GM19240 (cell line): ENCODE measurements at regions not wholly inside any gene's neighbourhood (a gene's known extent, or its start where the extent isn't known, plus 50 kb on each side); places are given as distances from the start of the nearest gene placed in this dataset.

Experiments used
- DNase-seq: peaks from one replicate; pipeline ENCODE4 v3.0.0; 2011; ENCODE audit warnings: low spot score; ENCODE audit not compliant: insufficient read length

DNA sequence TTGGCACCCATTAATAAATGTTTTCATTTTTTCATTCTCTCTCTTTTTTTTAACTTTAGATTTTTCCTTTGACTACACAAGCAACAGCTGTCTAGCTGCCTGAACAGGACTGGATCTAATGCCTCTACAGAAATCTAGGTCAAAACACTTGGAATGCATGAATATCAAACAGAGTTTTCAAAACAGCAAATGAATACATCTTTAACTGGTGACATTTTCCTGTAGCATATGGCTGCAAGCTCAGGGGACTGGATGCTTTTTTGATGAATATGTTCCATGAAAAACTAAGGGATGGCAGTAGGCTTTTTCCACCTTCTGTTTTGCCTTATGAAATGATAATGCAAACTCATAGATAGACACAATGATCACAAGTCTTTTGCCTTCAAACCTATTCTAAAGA is 661.7 kb downstream of the MCTP2 start:
- no peak for DNase-seq

DNA sequence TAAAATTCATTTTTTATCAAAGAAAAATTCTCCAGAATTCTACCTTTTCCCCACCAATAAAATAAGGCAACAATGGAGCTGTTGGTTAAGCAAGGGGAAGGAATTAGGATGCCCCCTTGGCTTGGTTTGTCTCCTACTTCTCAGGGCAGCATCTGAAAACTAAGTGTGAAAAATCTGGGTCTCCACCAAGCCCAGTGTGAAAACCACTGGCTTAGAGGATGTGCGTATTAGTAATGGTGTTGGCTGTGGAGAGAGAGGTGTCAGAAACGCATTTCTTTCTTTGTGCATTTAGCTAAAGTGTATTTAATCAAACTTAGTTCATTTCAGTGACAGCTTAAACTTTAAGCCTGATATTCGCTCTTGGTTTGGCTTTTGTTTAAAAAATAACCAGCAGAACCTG is 662.7 kb downstream of the MCTP2 start:
- no peak for DNase-seq

DNA sequence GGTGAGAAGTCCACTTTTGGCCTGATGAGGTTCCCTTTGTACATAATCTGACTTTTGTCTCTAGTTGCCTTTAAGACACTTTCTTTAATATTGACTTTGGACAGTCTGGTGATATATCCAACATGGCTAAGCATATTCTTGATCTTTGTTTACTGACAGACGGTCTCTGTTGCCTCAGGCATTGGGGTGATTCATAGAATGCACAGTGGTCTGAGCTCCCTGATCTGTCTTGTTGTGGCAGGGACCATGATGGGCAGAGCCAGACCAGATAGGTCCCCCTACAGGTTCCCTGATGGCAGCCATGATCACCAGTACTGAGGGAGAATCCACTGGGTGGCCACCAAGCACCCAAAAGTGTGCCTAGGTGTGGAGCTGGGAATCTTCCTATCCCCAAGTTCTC is 678.1 kb downstream of the MCTP2 start:
- DNase-seq, result no peak

DNA sequence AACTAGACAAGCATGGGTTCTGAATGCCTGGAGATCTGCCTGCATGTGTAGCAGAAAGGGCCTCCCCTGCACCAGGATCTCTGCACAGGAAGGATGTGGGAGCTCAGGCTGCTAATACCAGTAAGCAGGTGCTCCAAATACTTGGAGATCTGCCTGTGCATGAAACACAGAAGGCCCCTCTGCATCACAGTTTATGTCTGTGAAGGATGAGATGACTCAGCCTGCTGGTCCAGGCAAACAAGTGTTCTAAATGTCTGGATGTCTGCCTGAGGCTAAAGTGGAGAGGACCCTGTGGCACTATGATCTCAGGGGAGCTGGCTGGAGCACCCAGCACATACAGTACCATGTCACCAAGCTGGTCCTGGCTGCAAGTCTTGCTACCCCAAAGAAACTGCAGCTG is 678.8 kb downstream of the MCTP2 start:
- no peak for DNase-seq

DNA sequence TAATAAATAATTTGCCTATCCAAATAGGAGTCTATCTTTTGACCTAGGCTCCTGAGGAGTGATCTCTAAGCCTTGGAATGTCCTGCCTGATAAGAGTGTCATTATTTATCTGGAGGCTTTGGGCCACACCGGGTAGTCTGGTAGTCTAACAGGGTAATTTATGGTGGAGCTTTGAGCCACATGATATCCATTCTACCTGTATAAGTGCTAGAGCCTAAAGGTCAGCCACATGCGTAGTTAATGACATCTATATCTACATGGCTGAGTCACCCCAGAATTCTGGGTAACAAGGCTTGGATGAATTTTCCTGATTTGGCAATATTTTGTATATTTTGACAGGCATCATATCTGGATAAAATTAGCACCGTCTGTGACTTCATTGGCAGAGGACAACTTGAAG is 681.4 kb downstream of the MCTP2 start:
- no peak for DNase-seq

DNA sequence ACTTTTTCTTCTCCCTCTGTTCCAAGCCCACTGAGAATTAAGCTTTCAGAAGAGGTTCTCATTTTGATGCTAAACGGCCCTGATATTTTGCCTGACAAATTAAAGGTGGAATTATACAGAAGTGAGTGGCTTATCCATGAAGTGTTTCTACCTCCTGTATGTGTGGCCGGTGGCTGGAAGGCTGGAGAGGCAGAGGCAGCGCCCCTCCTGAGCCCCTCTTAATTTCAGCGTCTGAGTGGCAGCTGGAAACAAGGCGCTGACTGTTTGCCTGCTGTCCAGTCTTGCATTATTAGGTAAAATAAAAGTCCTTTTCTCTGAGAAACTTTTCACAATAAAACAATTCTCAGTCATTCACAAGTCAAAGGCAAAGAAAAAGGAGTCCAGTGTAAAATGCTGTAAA is 685.7 kb downstream of the MCTP2 start:
- no peak for DNase-seq

DNA sequence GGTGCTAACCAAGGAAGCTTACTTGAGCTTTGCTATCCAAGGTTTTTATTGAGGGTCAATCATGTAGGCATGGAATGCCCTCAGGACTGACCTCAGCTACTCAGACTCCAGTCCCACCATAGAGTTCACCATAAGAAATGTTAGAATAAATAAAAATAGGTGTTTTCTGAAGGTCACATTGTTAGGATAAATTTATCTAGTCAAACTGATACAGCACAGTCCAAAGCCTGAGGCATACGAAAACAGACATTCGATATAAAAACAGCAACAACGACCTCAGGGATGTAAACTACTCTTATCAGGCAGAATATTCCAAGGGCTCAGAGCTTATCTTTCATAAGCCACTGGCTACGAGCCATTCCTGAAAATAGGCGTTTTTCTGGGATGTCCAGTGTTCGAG is 690.6 kb downstream of the MCTP2 start:
- no peak for DNase-seq

DNA sequence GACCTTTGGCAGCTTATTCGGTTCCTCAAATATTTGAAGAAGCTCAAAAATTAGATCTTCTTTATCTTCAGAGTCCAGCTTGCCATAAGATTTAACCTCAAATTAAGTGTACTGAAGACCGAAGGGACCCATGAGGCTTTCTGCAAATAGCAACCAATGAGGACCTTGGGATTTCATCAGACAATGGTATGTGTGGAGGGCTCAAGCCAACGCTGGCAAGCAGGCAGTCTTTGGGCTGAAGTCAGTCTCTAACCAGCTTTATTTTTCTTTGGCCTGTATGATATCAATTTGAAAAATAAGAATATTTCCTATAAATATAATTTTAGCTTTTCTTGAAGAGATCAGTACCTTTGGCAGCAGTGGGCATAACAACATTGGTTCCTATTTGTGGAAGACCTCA is 692.7 kb downstream of the MCTP2 start:
- DNase-seq, result no peak

DNA sequence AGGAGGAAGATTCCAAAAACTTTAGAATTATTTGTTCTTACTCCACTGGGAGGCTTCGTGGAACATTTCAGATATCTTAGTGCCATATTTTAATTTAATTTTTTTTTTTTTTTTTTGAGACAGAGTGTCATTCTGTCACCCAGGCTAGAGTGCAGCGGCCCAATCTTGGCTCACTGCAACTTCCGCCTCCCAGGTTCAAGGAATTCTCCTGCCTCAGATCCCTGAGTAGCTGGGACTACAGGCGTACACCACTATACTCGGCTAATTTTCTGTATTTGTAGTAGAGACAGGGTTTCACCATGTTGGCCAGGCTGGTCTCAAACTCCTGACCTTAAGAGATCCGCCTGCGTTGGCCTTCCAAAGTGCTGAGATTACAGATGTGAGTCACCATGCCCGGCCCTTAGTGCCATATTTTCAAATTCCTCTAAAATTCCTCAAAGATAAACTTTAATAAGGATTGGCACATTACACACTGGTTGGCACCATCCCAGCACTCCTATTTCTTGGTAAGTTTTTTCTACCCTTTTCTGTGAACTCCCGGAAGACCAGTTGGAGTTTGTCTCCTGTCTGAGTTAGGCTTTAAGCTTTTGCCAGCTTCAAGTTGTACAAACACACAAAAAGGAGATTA is 693.7 kb downstream of the MCTP2 start:
- DNase-seq, result no peak

DNA sequence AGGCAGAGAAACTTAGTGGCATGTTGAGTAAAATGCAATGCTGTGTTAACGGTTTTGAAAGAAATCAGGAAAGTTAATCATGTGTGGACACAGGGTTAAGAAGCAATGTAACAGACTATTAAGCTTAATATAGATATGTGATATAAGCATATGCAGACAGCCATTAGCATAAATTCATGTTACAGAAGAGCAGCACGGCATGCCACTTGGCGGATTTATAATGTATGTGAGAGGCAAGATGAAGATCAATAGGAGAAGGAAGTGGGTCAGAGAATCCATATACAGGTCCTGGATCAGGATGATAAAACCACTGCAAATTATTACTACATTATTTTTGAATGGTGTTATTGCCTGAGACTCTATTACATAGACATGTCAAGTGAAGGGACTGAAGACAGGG is 694.3 kb downstream of the MCTP2 start:
- DNase-seq, result no peak

DNA sequence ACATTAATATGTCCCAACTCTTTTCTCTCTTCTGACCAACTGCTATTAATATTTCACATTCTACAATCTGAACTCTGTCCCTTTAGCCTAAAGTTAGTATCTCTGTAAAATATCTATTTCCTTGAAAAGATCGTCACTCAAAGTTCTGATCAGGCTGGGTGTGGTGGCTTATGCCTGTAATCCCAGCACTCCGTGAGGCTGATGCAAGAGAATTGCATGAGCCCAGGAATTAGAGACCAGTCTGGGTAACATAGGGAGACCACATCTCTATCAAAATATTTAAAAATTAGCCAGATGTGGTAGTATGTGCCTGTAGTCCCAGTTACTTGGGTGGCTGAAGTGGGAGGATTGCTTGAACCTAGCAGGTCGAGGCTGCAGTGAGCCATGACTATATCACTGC is 695.6 kb downstream of the MCTP2 start:
- no peak for DNase-seq

DNA sequence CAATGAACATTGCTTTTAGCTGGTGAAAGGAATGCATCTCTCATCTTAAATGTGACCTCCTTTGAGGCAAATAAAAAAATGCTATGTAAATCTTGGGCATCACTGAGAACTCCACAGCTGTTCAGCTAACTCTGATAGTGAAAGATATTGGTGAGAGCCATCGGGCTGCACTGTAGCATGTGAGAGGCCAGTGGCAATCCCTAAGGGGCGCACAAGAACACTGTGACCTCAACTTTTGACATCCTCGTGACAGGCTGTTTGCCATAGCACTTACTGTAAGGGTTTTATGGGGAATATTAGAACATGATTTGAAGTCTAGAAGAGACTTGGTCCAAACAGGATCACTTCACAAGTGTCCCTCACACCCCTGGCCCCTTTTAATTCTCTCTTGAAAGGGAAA is 697.9 kb downstream of the MCTP2 start:
- no peak for DNase-seq

DNA sequence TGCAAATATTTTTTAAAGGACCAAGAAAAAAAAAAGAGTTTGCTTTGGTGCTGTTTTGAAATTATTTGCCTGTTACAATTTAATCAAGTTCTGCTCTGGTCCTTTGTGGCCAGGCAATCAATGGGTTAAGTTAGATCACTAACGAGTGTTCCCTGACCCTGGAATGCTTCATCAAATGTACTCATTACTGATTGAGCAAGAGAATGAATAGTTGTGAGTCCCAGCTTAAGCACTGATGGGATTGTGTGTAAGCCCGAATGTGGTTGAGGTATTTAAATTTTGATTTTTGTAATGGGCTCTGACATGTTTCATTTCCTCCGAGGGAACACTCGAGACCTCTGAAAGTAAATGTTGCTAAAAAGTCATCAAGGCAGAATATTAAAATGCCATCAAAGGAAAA is 699.1 kb downstream of the MCTP2 start:
- no peak for DNase-seq

DNA sequence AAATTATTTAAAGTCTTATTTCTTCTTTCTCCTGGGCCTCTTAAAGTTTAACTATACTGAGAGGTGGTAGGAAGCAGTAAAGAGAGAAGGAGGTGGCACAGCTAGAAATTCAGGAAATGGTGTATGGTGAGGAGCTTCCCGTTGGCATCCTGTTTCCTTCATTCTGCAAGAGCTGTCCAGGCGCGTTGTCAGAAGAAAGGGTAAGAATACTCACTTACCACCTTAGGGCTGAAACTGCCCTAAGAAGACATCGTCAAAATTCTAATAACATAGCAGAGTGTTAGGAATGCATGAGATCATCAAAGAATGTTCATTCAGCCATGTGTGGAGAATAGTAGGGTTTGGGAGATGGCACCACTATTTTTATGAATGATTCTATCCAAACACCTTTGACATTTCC is 699.6 kb downstream of the MCTP2 start:
- no peak for DNase-seq

DNA sequence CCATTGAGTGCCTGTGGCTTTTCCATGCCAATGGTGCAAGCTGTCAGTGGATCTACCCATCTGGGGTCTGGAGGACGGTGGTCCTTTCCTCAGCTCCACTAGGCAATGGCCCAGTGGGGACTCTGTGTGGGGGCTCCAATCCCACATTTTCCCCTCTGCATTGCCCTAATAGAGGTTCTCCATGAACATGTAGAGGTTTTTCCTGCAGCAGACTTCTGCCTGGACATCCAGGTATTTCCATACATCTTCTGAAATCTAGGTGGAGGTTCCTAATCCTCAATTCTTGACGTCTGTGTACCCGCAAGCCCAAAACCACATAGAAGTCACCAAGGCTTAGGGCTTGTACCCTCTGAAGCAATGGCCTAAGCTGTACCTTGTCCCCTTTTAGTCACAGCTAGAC is 703.1 kb downstream of the MCTP2 start:
- DNase-seq, result no peak

DNA sequence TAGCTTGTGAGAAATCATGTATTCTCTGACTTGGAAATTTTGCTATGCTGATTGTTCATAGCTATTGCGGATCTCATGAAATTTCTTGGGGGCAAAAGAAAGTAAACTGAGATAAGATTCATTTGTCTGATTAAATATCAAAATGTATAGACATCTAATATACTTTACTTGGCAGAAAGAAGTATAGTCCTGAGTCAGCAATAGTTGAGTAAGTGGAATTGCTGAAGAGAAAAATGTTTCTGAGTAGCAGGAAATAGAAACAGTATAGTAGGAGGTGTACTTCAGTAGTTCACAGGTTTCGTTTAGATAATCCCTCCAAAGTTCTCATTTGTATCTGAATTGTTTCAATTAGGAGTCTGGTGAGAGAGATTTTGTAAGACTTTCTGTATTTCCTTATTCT is 705.9 kb downstream of the MCTP2 start:
- no peak for DNase-seq

DNA sequence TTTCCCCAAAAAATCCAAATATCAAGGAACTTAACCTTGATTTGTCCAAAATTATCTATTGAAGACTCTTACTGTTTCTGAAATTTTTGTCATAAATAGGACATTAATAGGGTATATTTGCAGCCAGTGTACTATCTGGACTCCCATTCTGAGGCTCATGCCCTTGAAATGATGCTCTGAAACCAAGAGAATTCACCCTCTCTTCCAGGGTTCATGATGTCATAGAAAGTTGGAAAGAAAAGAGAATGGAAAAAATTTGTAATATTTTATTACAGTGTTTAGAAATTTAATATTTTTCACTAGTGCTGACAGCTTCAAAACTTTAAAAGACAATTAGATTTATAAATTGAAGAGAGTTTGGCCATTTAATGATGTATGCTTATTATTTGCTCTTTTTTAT is 712.5 kb downstream of the MCTP2 start:
- DNase-seq, result no peak

DNA sequence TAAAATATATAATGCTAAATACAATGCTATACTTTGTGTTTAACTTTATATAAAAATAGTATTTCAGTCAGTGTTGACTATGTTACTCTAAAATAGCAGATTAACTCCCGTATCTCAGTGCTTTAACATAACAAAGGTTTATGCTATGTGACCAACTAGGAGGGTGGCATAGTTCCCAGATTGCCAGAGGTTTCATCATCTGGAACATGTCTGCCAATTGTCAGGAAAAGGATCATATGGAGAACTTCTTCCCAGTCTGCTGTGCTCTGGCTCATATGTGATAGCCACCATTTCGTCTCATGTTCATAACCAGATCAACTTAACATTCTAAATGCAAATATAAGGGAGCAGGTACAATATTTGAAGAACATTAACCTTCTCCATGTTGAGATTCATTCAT is 720.2 kb downstream of the MCTP2 start:
- no peak for DNase-seq

DNA sequence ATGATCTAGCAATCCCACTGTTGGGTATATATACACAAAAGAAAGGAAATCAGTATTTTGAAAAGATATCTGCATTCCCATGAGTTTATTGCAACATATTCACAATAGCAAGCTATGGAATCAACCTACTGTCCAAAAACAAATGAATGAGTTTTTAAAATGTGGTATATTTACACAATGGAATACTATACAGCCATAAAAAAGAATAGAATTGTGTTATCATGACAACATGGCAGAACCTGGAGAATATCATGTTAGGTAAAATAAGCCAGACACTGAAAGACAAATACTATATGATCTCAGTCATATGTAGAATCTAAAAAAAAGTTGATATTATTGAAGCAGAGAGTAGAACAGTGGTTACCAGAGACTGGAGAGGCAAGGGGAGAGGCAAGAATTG is 732.6 kb downstream of the MCTP2 start:
- no peak for DNase-seq

DNA sequence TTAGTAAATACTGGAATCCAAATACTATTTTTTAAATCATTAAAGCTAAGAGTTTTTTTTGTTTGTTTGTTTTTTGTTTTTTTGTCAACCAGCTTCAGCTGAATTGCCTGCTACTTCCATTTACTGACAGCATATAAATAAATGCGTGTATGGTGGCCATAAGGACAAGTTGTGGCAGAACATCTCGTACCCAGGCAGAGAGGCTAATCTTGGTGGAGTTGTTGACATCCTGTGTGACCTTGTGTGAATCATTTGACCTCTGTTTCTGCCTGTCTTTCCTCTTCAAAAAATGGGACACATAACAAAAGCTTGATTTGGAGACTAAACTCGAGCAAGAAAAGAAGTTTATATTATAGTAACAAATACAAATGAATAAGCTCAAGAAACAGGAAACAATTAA is 734.2 kb downstream of the MCTP2 start:
- DNase-seq, result no peak

DNA sequence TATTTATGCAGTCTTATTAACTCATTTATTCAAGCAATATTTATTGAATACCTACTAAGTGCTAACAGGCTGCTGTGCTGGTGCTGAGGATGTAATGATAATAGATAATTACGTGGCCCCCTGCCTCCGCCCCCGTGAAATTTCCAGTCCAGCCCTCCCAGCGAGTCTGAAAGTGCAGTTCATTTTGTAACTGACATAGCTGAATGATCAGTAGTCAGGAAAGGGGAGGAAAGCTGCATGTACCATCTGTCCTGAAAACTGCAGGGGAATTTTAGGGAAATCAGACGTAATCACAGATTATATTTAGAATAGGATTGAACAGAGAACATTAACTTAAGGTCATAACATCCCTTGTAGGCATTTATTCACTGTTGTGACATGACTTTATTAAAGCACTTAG is 736.8 kb downstream of the MCTP2 start:
- DNase-seq, result no peak

DNA sequence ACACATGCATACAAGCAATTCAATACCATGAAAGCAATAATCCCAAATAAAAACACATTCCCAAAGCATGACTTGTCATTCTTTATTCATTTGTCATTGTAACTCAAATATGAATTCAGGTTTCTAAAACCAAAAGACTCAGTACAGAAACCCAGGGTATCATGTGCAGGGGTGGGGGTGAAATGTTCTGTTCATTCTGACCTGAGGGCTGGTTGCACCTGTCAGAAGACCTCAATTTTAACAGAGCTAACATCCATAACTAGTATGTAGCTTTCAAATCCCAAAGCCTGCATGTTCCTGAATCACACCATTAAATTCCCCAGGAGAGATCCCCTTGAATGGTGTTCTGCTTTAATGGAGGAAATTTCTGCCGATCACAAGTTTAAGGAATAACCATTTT is 738.7 kb downstream of the MCTP2 start:
- DNase-seq, result no peak

DNA sequence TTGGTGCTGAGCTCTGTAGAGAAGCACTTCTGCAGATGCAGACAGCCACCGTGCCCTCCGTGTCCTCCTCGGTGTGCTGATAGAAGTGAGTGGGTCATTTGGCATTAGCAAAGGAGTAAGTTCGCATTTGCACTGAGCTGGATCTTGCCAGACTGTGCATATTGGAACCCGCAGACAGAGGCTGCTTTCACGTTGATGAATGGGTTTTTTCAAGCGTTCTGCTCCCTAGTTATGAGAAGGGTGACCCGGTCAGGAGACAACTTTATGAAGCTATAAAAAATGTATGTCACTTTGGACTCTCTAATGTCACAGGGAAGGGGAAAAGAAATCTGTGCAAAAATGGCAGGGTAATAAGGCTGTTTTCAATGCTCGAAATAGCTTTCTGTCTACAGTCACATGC is 739.4 kb downstream of the MCTP2 start:
- no peak for DNase-seq

DNA sequence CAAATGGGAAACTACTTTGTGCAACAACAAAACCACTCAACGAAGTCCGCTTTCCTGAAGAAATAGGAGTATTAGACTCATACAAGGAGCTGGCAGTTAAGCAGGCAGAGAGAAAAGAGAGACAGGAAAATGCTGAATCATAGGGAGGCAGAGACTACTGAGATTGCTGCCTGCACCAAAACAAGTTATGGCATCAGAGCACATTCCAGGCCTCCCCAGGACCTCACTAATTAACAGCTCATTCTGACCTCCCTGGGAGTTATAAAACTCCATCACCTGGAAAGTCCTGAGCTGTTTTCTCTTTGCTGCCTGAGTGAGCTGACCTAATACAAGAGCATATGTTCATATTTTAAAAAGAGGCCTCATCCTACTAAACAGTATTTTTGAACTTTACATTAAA is 741.0 kb downstream of the MCTP2 start:
- DNase-seq, result no peak
